K562 (cell line): ENCODE measurements at regions not wholly inside any gene's neighbourhood (a gene's known extent, or its start where the extent isn't known, plus 50 kb on each side); places are given as distances from the start of the nearest gene placed in this dataset.

ENCODE experiments used
- ATF3 ChIP-seq, 2 experiments: fragments of 450-650 bp in 1 of 2; sonication (generic) in 1 of 2; formaldehyde crosslinking in 1 of 2; IDR thresholded peaks in 1 of 2; conservative IDR thresholded peaks in 1 of 2; 2 replicates each; pipeline versions ENCODE4 v1.6.1 to v1.8.1; 2016 to 2023; ENCODE audit warnings: mild to moderate bottlenecking in 2 of 2, moderate library complexity in 2 of 2, inconsistent platforms in 1 of 2, missing genetic modification reagents in 1 of 2
- ATF7 ChIP-seq: fragments of 450-650 bp; IDR thresholded peaks from 2 replicates; pipeline ENCODE4 v1.7.1; 2014; ENCODE audit warnings: mild to moderate bottlenecking, moderate library complexity
- CBX1 ChIP-seq: sonication (generic); IDR thresholded peaks from 2 replicates; pipeline ENCODE4 v1.6.1; 2016; ENCODE audit warnings: antibody characterized with exemption, low read depth, mild to moderate bottlenecking
- CUX1 ChIP-seq: fragments of 200-800 bp; sonication (Bioruptor generic); IDR thresholded peaks from 2 replicates; pipeline ENCODE4 v1.6.1; 2016; ENCODE audit warnings: missing genetic modification characterization, missing compliant biosample characterization
- ETS1 ChIP-seq: conservative IDR thresholded peaks from 2 replicates; pipeline ENCODE4 v1.6.1; 2011; ENCODE audit warnings: low read depth, mild to moderate bottlenecking, low read length; ENCODE audit not compliant: control insufficient read depth
- GTF2B ChIP-seq: IDR thresholded peaks from 2 replicates; pipeline ENCODE4 v1.6.1; 2011; ENCODE audit not compliant: insufficient read length; ENCODE audit errors: extremely low read depth
- GTF2F1 ChIP-seq: IDR thresholded peaks from 2 replicates; pipeline ENCODE4 v1.6.1; 2011; ENCODE audit warnings: low read depth, low read length, improper control_type of control experiment
- NCOA6 ChIP-seq: fragments of 450-650 bp; IDR thresholded peaks from 2 replicates; pipeline ENCODE4 v1.6.1; 2017; ENCODE audit warnings: mild to moderate bottlenecking
- NFATC3 ChIP-seq: fragments of 450-650 bp; IDR thresholded peaks from 2 replicates; pipeline ENCODE4 v1.6.1; 2017; ENCODE audit warnings: mild to moderate bottlenecking
- ZNF143 ChIP-seq: sonication (generic); formaldehyde crosslinking; IDR thresholded peaks from 2 replicates; pipeline ENCODE4 v1.9.0; 2022; ENCODE audit warnings: mild to moderate bottlenecking, missing genetic modification reagents
- ZNF318 ChIP-seq, 2 experiments: fragments of 450-650 bp; IDR thresholded peaks; 2 replicates each; pipeline ENCODE4 v1.6.1; 2016; ENCODE audit warnings: mild to moderate bottlenecking in 2 of 2, borderline replicate concordance in 1 of 2, low read depth in 1 of 2, moderate library complexity in 1 of 2
- ZNF324 ChIP-seq: fragments of 250-450 bp; sonication (Bioruptor Pico); IDR thresholded peaks from 2 replicates; pipeline ENCODE4 v1.4.0; 2020; ENCODE audit warnings: mild to moderate bottlenecking

GRCh38 chr1:56229186-56229585, 350.2 kb downstream of the PLPP3 start (continued):
- no peak for TF ChIP-seq ETS1
- no peak for TF ChIP-seq GTF2F1
- no peak for TF ChIP-seq ZNF324 (CRISPR knock-in tag)
- no peak for TF ChIP-seq CUX1 (CRISPR knock-in tag)
- TF ChIP-seq ATF3 (IDR thresholded peaks at IDR 0.05): no peak
- TF ChIP-seq ATF3 (CRISPR knock-in tag; conservative IDR thresholded peaks at IDR 0.05): no peak
- no peak for TF ChIP-seq NFATC3
- TF ChIP-seq CBX1: no peak
- no peak for TF ChIP-seq ATF7
- no peak for TF ChIP-seq NCOA6
- TF ChIP-seq ZNF318 (IDR thresholded peaks at IDR 0.05; ENCODE audit: borderline replicate concordance in 1 of 2, low read depth in 1 of 2): no peak
- TF ChIP-seq GTF2B: no peak
- no peak for TF ChIP-seq ZNF143
